ENCODE measurements at regions not wholly inside any gene's neighbourhood (a gene's known extent, or its start where the extent isn't known, plus 50 kb on each side); places are given as distances from the start of the nearest gene placed in this dataset.

- no TSS peak for BruUV-seq (replicated peaks)
- H3K27me3 Mint-ChIP-seq (ENCODE audit: unreplicated experiment) = no peaks in the 10 kb centered on the region
- no peaks in the 10 kb centered on the region for H3K9me3 Mint-ChIP-seq (ENCODE audit: low read depth, unreplicated experiment)
- TF ChIP-seq CTCF (IDR thresholded peaks at IDR 0.05; ENCODE audit: unreplicated experiment) = no peak
- no peak for DNase-seq
- H3K36me3 Mint-ChIP-seq (ENCODE audit: insufficient read depth, unreplicated experiment) = peaks cover 5% of the 10 kb centered on the region
- no peak overlapping the region for H3K4me3 Mint-ChIP-seq (ENCODE audit: low read depth, unreplicated experiment)
- CTCF ChIA-PET = no interaction called here
- intact Hi-C loops (cut with micrococcal nuclease; ENCODE audit: unreplicated experiment) = no loop called here
- H3K27ac Mint-ChIP-seq (ENCODE audit: unreplicated experiment) = no peak overlapping the region
- no peaks in the 10 kb centered on the region for H3K4me1 Mint-ChIP-seq (ENCODE audit: low read depth, unreplicated experiment)
Observed at GRCh38 chr12:79525357-79525756, 165.4 kb downstream of the PAWR start.

- CTCF ChIA-PET = no interaction called here
- Mint-ChIP-seq H3K36me3 (ENCODE audit: insufficient read depth, unreplicated experiment) (no peaks in the 10 kb centered on the region), H3K4me3 (ENCODE audit: low read depth, unreplicated experiment) (no peak overlapping the region), H3K4me1 (ENCODE audit: low read depth, unreplicated experiment) (no peaks in the 10 kb centered on the region), H3K9me3 (ENCODE audit: low read depth, unreplicated experiment) (no peaks in the 10 kb centered on the region), H3K27me3 (ENCODE audit: unreplicated experiment) (no peaks in the 10 kb centered on the region), H3K27ac (ENCODE audit: unreplicated experiment) (no peak overlapping the region)
- intact Hi-C loops (cut with micrococcal nuclease; ENCODE audit: unreplicated experiment) = no loop called here
- no TSS peak for BruUV-seq (replicated peaks)
- no peak for DNase-seq
- no peak for TF ChIP-seq CTCF (IDR thresholded peaks at IDR 0.05; ENCODE audit: unreplicated experiment)
Observed at GRCh38 chr12:79524507-79525148, 166.1 kb downstream of the PAWR start.

- H3K4me3 Mint-ChIP-seq (ENCODE audit: low read depth, unreplicated experiment) = no peak overlapping the region
- H3K27ac Mint-ChIP-seq (ENCODE audit: unreplicated experiment) = no peak overlapping the region
- no TSS peak for BruUV-seq (replicated peaks)
- TF ChIP-seq CTCF (IDR thresholded peaks at IDR 0.05; ENCODE audit: unreplicated experiment) = no peak
- CTCF ChIA-PET = no interaction called here
- no peak for DNase-seq
- H3K36me3 Mint-ChIP-seq (ENCODE audit: insufficient read depth, unreplicated experiment) = no peaks in the 10 kb centered on the region
- no peaks in the 10 kb centered on the region for H3K9me3 Mint-ChIP-seq (ENCODE audit: low read depth, unreplicated experiment)
- intact Hi-C loops (cut with micrococcal nuclease; ENCODE audit: unreplicated experiment) = no loop called here
- no peaks in the 10 kb centered on the region for H3K4me1 Mint-ChIP-seq (ENCODE audit: low read depth, unreplicated experiment)
- H3K27me3 Mint-ChIP-seq (ENCODE audit: unreplicated experiment) = no peaks in the 10 kb centered on the region
Observed at GRCh38 chr12:79522989-79523386, 167.8 kb downstream of the PAWR start.

- intact Hi-C loops (cut with micrococcal nuclease; ENCODE audit: unreplicated experiment) = no loop called here
- H3K27ac Mint-ChIP-seq (ENCODE audit: unreplicated experiment) = no peak overlapping the region
- no peaks in the 10 kb centered on the region for H3K27me3 Mint-ChIP-seq (ENCODE audit: unreplicated experiment)
- no TSS peak for BruUV-seq (replicated peaks)
- CTCF ChIA-PET = no interaction called here
- no peaks in the 10 kb centered on the region for H3K4me1 Mint-ChIP-seq (ENCODE audit: low read depth, unreplicated experiment)
- H3K4me3 Mint-ChIP-seq (ENCODE audit: low read depth, unreplicated experiment) = no peak overlapping the region
- H3K9me3 Mint-ChIP-seq (ENCODE audit: low read depth, unreplicated experiment) = no peaks in the 10 kb centered on the region
- TF ChIP-seq CTCF (IDR thresholded peaks at IDR 0.05; ENCODE audit: unreplicated experiment) = no peak
- no peak for DNase-seq
- no peaks in the 10 kb centered on the region for H3K36me3 Mint-ChIP-seq (ENCODE audit: insufficient read depth, unreplicated experiment)
Observed at GRCh38 chr12:79522257-79522988, 168.3 kb downstream of the PAWR start.

Data from Calu3 (cell line).